Omental fat pad (tissue), 3 donors: ENCODE measurements at regions not wholly inside any gene's neighbourhood (a gene's known extent, or its start where the extent isn't known, plus 50 kb on each side); places are given as distances from the start of the nearest gene placed in this dataset.

Experiments used
- ATAC-seq: fragments of 150-250 bp; one replicate; pipeline ENCODE4 v1.9.1; 2016; ENCODE audit warnings: mild to moderate bottlenecking, moderate library complexity; ENCODE audit not compliant: low FRiP score
- DNase-seq: peaks from one replicate; pipeline ENCODE4 v3.0.0-alpha.2; 2019; ENCODE audit warnings: low spot score
- TF ChIP-seq, protein P1 (sequence below), 3 donors: fragments of 450-650 bp; IDR thresholded peaks; one replicate each; pipeline ENCODE4 v1.5.1; 2016 to 2017; ENCODE audit warnings: antibody characterized with exemption in 3 of 3, mild to moderate bottlenecking in 3 of 3, moderate library complexity in 2 of 3

DNA sequence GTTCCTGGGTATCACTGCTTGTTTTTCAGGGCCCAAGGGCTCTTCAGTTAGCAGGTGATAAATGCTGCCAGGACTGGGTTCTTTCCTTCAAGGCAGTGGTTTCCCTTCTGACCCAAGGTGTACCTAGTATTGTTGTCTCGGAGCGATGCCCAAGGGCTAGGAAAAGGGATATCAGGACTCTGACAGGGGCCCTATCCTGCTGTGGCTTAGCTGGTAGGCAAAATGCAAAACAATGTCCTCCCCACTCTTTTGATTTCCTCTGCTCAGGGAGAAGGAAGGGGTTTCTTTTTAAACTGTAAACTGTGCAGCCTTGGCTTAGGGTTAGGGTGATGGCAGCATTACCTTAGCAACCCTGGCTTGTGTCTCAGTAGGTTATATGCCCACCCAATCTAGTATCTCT is 508.8 kb upstream of the CTNND2 start:
- no peak for DNase-seq
- TF ChIP-seq, protein P1, sequence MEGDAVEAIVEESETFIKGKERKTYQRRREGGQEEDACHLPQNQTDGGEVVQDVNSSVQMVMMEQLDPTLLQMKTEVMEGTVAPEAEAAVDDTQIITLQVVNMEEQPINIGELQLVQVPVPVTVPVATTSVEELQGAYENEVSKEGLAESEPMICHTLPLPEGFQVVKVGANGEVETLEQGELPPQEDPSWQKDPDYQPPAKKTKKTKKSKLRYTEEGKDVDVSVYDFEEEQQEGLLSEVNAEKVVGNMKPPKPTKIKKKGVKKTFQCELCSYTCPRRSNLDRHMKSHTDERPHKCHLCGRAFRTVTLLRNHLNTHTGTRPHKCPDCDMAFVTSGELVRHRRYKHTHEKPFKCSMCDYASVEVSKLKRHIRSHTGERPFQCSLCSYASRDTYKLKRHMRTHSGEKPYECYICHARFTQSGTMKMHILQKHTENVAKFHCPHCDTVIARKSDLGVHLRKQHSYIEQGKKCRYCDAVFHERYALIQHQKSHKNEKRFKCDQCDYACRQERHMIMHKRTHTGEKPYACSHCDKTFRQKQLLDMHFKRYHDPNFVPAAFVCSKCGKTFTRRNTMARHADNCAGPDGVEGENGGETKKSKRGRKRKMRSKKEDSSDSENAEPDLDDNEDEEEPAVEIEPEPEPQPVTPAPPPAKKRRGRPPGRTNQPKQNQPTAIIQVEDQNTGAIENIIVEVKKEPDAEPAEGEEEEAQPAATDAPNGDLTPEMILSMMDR (IDR thresholded peaks at IDR 0.05) = no peak
- no peak for ATAC-seq

DNA sequence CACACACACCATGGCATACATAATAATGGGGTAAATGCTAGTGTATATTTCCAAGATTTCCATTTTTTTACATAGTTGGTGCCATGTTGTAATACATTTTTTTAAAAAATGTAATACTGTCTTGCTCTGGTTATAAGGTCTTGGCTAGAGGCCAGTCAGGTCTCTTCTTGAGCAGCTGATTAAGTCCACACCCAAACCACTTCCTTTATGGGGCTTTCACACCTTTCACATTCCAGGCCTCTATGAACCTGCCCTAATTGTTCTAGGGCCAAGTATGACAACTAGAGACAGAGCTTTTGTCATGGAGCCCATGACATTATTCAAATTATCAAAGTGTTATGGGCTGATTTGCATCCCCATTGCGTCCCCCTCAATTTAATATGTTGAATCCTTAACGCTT is 495.6 kb upstream of the CTNND2 start:
- DNase-seq (no peak), ATAC-seq (no peak)
- TF ChIP-seq, protein P1 (IDR thresholded peaks at IDR 0.05) = no peak

DNA sequence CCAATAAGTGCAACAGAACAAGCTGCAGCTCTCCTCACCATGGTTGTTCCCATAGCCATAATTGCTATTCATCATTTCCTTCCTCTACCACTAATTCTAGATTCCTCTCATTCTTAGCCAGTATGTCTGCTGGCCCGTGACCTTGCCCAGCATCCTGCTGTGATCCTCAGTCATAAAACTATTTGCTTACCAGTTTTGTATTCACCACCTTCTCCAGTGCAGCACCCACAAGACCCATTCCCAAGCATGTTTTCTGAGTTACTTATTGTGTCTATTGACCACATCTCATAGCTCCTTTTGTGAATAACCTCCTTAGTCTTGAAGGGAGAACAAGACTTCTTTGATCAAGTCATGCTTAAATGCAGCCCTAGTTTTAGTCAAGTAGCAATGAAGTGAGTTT is 488.0 kb upstream of the CTNND2 start:
- TF ChIP-seq, protein P1 (IDR thresholded peaks at IDR 0.05) = no peak
- ATAC-seq (no peak), DNase-seq (no peak)

DNA sequence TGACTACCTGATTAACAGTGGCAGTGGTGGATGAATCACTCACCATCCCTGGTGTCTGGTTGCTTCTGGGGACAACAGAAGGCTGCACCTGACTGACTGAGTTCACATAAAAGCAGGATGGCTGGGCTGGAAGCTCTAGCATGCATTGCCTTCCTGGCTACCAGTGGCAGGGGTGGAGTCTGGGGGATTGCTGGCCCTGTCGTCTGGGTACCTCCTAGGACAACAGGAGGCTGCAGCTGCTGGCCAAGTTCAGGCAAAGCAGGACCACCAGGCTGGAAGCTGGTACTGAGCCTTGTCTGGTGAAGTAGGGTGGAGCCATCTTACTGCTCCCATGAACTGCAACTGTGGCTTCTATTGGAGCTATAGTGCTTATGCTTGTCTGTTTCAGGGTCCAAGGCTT is 480.8 kb upstream of the CTNND2 start:
- no peak for ATAC-seq
- DNase-seq = no peak
- TF ChIP-seq, protein P1 (IDR thresholded peaks at IDR 0.05) = no peak

DNA sequence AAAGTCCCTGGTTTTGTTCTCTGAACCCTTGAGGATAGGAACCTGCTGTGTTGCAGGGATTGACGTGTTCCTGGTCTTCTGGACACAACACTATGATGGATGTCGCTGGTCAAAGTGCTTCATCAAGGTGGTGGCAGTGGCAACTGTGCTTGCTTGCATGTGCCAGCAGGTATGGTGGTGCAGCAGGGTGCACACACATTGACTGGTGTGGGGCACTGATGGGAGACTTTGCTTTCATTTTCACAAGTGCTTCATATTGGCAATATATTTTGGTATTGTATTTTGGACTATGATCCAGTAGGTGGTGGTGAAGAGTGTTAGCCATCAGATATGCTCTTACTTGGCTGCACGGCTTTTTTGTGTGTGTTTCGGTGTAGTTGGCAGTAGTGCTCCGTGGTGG is 479.8 kb upstream of the CTNND2 start:
- DNase-seq = no peak
- TF ChIP-seq, protein P1 (IDR thresholded peaks at IDR 0.05) = no peak
- no peak for ATAC-seq

DNA sequence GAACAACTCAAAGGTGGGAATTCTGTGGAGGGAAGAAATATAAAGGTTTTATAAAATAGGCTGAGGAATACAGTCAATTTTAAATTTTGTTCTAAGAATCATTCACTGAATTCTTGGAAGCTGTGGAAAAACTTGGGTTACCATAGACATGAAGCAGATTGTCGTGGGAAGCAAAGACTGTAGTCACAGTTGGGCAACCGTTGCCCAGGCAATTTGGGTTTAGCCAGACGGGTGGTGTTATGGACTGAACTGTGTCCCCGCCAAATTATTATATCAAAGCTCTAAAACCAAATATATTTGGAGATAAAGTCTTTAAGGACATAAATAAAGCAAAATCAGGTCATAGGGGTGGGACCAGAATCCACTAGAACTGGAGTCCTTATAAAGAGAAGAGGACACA is 463.7 kb upstream of the CTNND2 start:
- ATAC-seq (no peak), DNase-seq (no peak)
- TF ChIP-seq, protein P1 (IDR thresholded peaks at IDR 0.05) = no peak

DNA sequence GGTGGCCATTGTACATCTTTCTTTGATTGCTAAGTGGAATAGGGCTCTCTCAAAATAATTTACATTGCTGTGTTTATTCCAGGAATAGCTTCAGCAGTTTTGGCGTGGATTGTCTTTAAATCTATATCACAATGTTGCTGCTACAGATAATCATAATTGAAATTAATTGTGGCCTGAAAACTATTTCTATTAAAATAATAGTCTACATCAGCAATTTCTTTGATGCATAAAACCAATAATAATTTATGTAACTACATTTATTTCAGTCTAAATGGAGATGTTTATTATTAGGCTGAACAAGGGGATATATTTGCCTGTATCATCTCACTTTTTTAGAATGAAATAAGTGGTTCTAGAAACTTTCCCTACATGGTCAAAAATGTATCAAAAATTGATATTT is 456.0 kb upstream of the CTNND2 start:
- TF ChIP-seq, protein P1 (IDR thresholded peaks at IDR 0.05) = no peak
- no peak for DNase-seq
- ATAC-seq = no peak
